T-helper 17 cell (primary cell): ENCODE measurements at regions not wholly inside any gene's neighbourhood (a gene's known extent, or its start where the extent isn't known, plus 50 kb on each side); places are given as distances from the start of the nearest gene placed in this dataset.
"Not testable (repeated sequence)": the region's sequence is repeated elsewhere in the genome, so short reads cannot be mapped to it uniquely, and the experiment has no call there.

Source experiments
- ATAC-seq: fragments of 150-1000 bp; cut with Tn5 transposase; 2 replicates; pipeline ENCODE4 v1.10.0; 2021; ENCODE audit warnings: mild to moderate bottlenecking, moderate library complexity
- DNase-seq, 3 donors: peaks; one replicate each; pipeline versions ENCODE4 v3.0.0 to v3.0.0-alpha.2; 2020 to 2021
- H3K9me3 ChIP-seq: one replicate; pipeline ENCODE4 v1.7.0; 2013; ENCODE audit warnings: low read length, mild to moderate bottlenecking; ENCODE audit not compliant: control insufficient read depth, poor library complexity, severe bottlenecking
- H3K27ac Mint-ChIP-seq: one replicate; pipeline ENCODE4 v1.8.0; 2022; ENCODE audit warnings: mild to moderate bottlenecking, moderate library complexity, mixed read lengths
- H3K27me3 Mint-ChIP-seq: one replicate; pipeline ENCODE4 v1.8.0; 2022; ENCODE audit warnings: mixed read lengths
- H3K36me3 Mint-ChIP-seq: one replicate; pipeline ENCODE4 v1.8.0; 2022; ENCODE audit warnings: low read depth, mixed read lengths
- H3K4me1 Mint-ChIP-seq: one replicate; pipeline ENCODE4 v1.8.0; 2022; ENCODE audit warnings: mild to moderate bottlenecking, mixed read lengths
- H3K4me3 Mint-ChIP-seq: one replicate; pipeline ENCODE4 v1.8.0; 2022; ENCODE audit warnings: mild to moderate bottlenecking, moderate library complexity, mixed read lengths

DNA sequence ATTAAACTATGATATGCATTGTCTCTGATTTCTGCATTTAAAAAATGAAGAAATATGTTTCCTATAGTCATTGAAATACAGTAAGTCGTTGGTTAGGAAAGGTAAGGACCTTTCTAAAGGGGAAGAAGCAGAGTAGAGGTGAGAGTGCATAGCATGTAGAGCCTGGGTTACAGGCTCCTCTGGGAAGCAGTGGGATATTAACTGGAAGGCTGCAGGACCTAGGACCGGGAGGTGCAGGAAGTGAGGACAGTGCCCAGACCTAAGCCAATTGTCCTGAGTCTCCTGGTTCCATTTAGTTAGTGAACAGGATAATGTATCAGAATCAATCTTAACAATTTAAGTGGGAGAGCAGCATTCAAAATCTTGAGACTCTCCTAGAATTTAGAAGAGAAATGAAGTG lies 237.1 kb upstream of the NUDT6 start:
- H3K4me1 Mint-ChIP-seq: peaks cover 4% of the 10 kb centered on the region
- H3K27me3 Mint-ChIP-seq: no peaks in the 10 kb centered on the region
- ATAC-seq (no peak), DNase-seq (no peak)
- H3K9me3 ChIP-seq: no peaks in the 10 kb centered on the region
- H3K36me3 Mint-ChIP-seq: peaks cover 3% of the 10 kb centered on the region
- H3K27ac Mint-ChIP-seq: no peak overlapping the region
- H3K4me3 Mint-ChIP-seq: no peak overlapping the region

DNA sequence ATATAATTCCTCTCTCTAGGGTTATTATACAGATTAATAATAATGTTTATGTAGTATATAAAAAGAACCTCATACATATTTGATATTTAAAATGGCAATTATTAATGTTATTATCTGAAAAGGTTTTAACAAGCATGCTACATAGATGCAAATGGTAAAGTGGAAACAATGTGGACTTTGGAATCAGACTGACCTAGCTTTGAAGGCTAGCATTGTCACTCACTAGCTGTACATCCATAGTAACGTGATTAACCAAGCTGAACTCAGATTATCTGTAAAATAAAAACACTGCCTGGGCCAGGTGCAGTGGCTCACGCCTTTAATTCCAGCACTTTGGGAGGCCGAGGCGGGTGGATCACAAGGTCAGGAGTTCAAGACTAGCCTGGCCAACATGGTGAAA lies 233.7 kb upstream of the SPRY1 start:
- H3K27ac Mint-ChIP-seq: no peak overlapping the region
- ATAC-seq (no peak), DNase-seq (no peak)
- no peaks in the 10 kb centered on the region for H3K36me3 Mint-ChIP-seq
- H3K9me3 ChIP-seq: no peaks in the 10 kb centered on the region
- H3K4me1 Mint-ChIP-seq: peaks cover 4% of the 10 kb centered on the region
- H3K4me3 Mint-ChIP-seq: no peak overlapping the region
- no peaks in the 10 kb centered on the region for H3K27me3 Mint-ChIP-seq

DNA sequence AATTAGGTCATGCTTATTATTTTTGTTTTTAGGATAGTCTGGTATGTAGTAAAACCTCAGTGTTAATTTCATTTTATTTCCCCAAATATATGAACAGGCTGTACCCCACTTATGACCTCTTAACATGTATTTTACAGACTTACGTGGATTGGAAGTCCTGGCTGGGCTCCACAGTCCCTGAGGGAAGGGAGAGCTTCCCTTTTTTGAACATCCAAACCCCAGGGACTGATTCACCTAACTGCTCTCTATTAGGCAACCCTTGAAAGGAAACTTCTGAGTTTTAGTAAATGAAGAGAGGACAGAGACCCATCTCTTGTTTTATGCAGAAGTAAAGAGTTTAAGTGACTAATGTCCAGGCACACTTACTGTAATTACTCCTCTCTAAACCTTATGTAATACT lies 233.1 kb upstream of the SPRY1 start:
- H3K9me3 ChIP-seq: no peaks in the 10 kb centered on the region
- H3K4me3 Mint-ChIP-seq: no peak overlapping the region
- H3K36me3 Mint-ChIP-seq: no peaks in the 10 kb centered on the region
- peaks cover 4% of the 10 kb centered on the region for H3K4me1 Mint-ChIP-seq
- ATAC-seq (no peak), DNase-seq (no peak)
- H3K27me3 Mint-ChIP-seq: no peaks in the 10 kb centered on the region
- H3K27ac Mint-ChIP-seq: no peak overlapping the region

DNA sequence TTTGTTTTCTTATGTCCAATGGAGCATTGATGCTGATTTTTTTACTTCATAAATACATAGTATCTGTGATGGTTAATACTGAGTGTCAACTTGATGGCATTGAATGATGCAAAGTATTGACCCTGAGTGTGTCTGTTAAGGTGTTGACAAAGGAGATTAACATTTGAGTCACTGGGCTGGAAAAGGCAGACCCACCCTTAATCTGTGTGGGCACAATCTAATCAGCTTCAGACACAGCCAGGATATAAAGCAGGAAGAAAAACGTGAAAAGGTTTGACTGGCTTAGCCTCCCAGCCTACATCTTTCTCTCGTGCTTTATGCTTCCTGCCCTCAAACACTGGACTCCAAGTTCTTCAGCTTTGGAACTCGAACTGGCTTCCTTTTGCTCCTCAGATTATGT lies 230.6 kb upstream of the SPRY1 start:
- no peaks in the 10 kb centered on the region for H3K27me3 Mint-ChIP-seq
- no peak for ATAC-seq

DNA sequence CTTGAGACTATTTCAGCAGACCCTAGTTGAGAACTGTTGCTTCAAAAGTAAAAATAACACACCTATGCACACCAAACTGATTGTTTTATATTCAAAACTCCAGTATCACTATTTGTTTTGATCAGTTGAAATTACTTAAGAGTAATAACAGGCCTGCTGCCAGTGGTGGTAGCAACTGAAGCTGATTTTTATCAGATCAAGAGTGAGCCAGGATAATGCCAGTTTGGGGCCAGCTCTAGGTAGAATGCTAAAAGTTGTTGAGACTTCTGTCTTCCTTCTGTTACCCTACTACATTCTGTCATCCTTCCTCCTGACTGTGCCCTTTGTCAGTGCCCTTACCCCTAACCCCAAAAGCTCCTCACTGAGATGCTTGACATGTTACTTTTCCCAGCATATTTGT lies 228.7 kb upstream of the SPRY1 start:
- Mint-ChIP-seq H3K4me3 (no peak overlapping the region), H3K27me3 (no peaks in the 10 kb centered on the region), H3K4me1 (no peaks in the 10 kb centered on the region), H3K36me3 (no peaks in the 10 kb centered on the region), H3K27ac (no peak overlapping the region)
- H3K9me3 ChIP-seq: no peaks in the 10 kb centered on the region
- ATAC-seq: no peak
- no peak for DNase-seq

More for the DNA sequence above, 230.6 kb upstream of the SPRY1 start:
- no peak for DNase-seq
- Mint-ChIP-seq H3K4me1 (no peaks in the 10 kb centered on the region), H3K4me3 (no peak overlapping the region), H3K36me3 (no peaks in the 10 kb centered on the region), H3K27ac (no peak overlapping the region)
- no peaks in the 10 kb centered on the region for H3K9me3 ChIP-seq

DNA sequence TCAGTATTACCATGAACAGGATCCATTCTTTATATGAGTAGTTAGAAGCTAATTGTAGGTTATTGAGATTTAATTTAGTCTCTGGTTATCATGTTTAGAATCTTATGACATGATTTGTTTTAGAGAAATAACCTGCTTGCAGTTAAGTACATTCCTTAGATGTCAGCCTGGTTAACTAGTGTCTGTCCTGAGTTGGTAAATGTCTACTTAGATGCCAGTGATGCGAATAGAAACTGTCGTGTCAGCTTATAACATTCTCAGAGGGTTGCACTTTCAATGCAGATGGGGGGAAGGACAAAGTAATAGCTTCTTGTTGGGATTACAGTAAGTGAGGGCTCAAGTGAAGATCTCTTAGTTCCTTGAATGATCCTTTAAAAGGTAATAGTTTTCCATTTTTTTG lies 227.8 kb upstream of the SPRY1 start:
- H3K9me3 ChIP-seq: no peaks in the 10 kb centered on the region
- Mint-ChIP-seq H3K36me3 (no peaks in the 10 kb centered on the region), H3K4me3 (no peak overlapping the region), H3K4me1 (no peaks in the 10 kb centered on the region), H3K27me3 (no peaks in the 10 kb centered on the region), H3K27ac (no peak overlapping the region)
- ATAC-seq: no peak
- no peak for DNase-seq

DNA sequence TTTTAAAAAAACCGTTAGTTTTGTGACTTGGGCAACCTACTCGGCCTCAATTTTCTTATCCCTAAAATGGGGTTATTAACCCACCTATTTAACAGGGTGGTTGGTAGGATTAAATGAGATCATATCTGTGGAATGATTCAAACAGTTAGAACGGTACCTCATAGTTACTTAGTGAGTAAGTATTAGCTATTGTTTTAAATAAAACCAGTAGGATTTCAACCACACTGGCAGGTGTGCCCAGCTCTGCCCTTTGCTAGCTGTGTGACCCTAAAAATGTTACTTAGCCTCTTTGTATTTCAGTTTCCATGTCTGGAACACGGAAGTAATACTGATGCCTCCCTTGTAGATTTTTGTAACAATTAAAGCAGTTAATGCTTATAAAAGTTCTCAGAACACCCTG lies 225.8 kb upstream of the SPRY1 start:
- Mint-ChIP-seq H3K27ac (no peak overlapping the region), H3K4me1 (no peaks in the 10 kb centered on the region), H3K36me3 (no peaks in the 10 kb centered on the region), H3K4me3 (no peak overlapping the region), H3K27me3 (no peaks in the 10 kb centered on the region)
- ATAC-seq: no peak
- no peak for DNase-seq
- H3K9me3 ChIP-seq: no peaks in the 10 kb centered on the region

DNA sequence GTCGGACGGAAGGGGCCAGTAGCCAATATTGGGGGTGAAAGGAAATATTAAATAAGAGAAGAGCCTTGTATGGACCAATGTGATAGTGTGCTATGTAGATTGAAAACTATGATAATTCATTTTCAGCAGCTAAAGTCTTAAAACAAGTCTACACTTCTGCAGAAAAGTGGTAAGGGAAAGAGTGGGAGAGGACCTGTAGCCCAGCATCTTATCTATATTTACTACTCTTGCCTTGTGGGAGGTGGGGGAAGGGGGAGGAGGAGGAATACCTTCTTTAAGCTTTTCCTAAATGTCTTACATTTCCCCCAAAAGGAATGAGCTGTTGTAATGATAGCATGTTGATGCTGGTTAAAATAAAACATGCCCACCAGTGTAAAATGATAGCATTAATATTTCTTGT lies 220.0 kb upstream of the SPRY1 start:
- peaks cover 3% of the 10 kb centered on the region for H3K4me1 Mint-ChIP-seq
- H3K36me3 Mint-ChIP-seq: peaks cover 2% of the 10 kb centered on the region
- no peak for ATAC-seq
- DNase-seq: no peak
- H3K27me3 Mint-ChIP-seq: no peaks in the 10 kb centered on the region
- H3K9me3 ChIP-seq: no peaks in the 10 kb centered on the region
- no peak overlapping the region for H3K4me3 Mint-ChIP-seq
- no peak overlapping the region for H3K27ac Mint-ChIP-seq

DNA sequence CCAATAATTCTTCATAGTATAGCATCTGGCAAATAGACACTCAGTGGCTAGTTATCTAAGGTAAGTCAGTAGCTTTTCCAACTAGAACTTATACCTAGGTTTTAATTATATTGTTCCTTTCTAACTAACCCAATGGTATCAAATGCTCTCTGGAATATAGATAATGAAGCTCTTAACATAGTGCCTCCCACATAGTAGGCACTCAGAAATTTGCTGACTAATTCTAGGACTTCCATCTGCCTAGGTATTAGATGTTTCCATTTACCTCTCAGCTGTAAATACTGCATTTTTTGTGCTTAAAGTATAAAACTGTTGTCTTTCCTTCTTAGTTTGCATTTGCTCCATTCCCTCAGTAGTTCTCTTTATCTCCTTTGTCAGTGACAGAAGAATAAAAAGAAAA lies 214.3 kb upstream of the SPRY1 start:
- no peak for ATAC-seq
- peaks cover 3% of the 10 kb centered on the region for H3K4me1 Mint-ChIP-seq
- no peak overlapping the region for H3K27ac Mint-ChIP-seq
- no peak overlapping the region for H3K4me3 Mint-ChIP-seq
- no peaks in the 10 kb centered on the region for H3K9me3 ChIP-seq
- DNase-seq: no peak
- peaks cover 2% of the 10 kb centered on the region for H3K36me3 Mint-ChIP-seq
- no peaks in the 10 kb centered on the region for H3K27me3 Mint-ChIP-seq

DNA sequence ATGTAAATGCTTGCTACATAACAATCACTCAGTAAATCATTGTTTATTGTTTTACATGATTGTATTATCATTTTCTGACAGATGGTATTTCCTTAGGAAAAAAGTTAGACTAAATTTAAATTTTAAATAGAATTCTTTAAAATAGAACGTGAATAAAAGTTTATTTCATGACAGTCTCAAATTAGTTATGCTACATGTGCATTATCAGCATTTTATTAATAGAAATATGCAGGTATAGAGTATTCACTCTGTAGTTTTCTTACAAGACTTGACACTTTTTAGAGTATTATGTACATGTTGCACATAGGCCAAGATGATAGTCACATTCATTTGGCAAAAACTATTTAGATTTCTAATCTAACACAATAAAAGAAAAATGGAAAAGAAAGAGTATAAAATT lies 213.3 kb upstream of the SPRY1 start:
- DNase-seq: no peak
- Mint-ChIP-seq H3K36me3 (no peaks in the 10 kb centered on the region), H3K4me1 (no peaks in the 10 kb centered on the region), H3K27ac (no peak overlapping the region), H3K4me3 (no peak overlapping the region), H3K27me3 (no peaks in the 10 kb centered on the region)
- ATAC-seq: no peak
- H3K9me3 ChIP-seq: no peaks in the 10 kb centered on the region

DNA sequence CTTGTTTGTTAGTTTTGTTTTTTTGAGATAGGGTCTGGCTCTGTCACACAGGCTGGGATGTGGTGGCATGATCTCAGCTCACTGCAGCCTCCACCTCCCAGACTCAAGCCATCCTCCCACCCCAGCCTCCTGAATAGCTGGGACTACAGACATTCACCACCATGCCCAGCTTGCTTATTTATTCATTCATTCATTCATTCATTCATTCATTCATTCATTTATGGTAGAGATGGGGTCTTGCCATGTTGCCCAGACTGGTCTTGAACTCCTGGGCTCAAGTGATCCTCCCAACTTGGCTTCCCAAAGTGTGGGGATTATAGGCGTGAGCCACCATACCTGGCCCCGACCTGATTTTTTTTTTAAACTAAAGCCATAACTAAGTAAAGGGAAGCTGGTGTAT lies 212.8 kb upstream of the SPRY1 start:
- H3K27ac Mint-ChIP-seq, H3K36me3 Mint-ChIP-seq: not testable (repeated sequence)

DNA sequence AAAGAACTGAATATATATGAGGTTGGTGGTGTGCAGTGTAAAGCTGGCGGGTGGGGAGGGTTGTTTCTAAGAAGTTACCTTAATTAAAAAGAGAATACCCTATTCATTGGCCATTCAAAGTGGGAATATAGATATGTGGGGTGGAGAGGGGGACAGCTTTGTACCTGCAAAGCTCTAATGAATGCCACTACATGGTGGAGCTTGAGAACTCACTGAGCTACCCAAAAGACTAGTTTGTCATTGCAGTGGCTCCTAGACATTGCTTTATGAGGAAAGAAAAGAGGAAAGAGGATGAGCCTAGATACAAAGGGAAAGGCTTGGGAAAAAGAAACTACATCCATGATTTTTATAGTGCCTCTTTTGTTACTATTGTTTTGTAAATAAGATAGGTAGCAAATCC lies 209.9 kb upstream of the SPRY1 start:
- no peak for ATAC-seq
- Mint-ChIP-seq H3K36me3 (no peaks in the 10 kb centered on the region), H3K4me1 (peaks cover 4% of the 10 kb centered on the region), H3K4me3 (no peak overlapping the region), H3K27ac (no peak overlapping the region), H3K27me3 (no peaks in the 10 kb centered on the region)
- DNase-seq: no peak
- H3K9me3 ChIP-seq: no peaks in the 10 kb centered on the region

More for the DNA sequence above, 212.8 kb upstream of the SPRY1 start:
- not testable (repeated sequence) for H3K4me3 Mint-ChIP-seq, H3K4me1 Mint-ChIP-seq, ATAC-seq, H3K27me3 Mint-ChIP-seq, H3K9me3 ChIP-seq, DNase-seq

DNA sequence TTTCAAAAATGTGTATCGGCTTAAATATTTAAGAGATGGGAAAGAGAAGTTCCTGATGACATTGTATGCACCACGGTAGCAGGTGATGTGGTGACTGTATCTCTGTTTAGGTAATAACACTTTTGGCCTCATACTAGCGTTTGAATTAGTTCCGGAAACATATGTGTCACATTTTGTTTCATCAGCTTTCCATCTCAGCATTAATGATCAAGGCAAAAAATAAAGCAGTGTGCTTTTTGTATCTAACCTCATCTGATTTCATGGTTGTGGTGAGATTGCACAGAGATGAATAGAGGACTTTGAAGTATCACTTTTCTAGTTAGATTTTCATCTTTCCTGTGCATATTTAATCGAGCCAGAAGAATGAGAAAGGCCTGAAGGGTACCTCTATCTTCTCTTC lies 206.4 kb upstream of the SPRY1 start:
- H3K4me1 Mint-ChIP-seq: peaks cover 4% of the 10 kb centered on the region
- H3K36me3 Mint-ChIP-seq: no peaks in the 10 kb centered on the region
- H3K9me3 ChIP-seq: no peaks in the 10 kb centered on the region
- H3K4me3 Mint-ChIP-seq: no peak overlapping the region
- H3K27me3 Mint-ChIP-seq: no peaks in the 10 kb centered on the region
- no peak overlapping the region for H3K27ac Mint-ChIP-seq
- DNase-seq (no peak), ATAC-seq (no peak)

DNA sequence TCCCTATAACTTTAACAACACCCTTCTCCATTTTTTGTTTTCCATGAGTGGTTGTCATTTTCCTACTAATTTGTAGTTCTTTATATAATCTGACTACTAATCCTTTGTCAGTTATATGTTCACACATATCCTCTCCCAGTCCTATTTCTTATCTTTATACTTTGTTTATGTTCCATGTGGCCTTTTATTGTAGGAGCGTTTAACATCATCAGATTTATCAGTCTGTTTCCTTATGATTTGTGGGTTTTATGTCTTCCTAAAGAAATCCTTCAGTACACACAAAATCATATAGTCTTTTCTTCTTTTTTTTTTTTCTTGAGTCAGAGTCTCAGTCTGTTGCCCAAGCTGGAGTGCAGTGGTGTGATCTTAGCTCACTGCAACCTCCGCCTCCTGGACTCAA lies 204.9 kb upstream of the SPRY1 start:
- no peak for DNase-seq
- Mint-ChIP-seq H3K27me3 (no peaks in the 10 kb centered on the region), H3K36me3 (no peaks in the 10 kb centered on the region)

More for the DNA sequence above, 204.9 kb upstream of the SPRY1 start:
- Mint-ChIP-seq H3K4me1 (peaks cover 4% of the 10 kb centered on the region), H3K27ac (no peak overlapping the region), H3K4me3 (no peak overlapping the region)
- ATAC-seq: no peak
- H3K9me3 ChIP-seq: no peaks in the 10 kb centered on the region
